ENCODE measurements at regions not wholly inside any gene's neighbourhood (a gene's known extent, or its start where the extent isn't known, plus 50 kb on each side); places are given as distances from the start of the nearest gene placed in this dataset.

- DNase-seq (ENCODE audit: low read depth in 4 of 4, low spot score in 2 of 4) = no peak
These were observed 114.2 kb downstream of the ZNF621 start for GRCh38 chr3:40639006-40639405.

GRCh38 chr3:40642812-40643211 lies 118.1 kb downstream of the ZNF621 start:
- DNase-seq (ENCODE audit: low read depth in 4 of 4, low spot score in 2 of 4) = no peak

- no peak for DNase-seq (ENCODE audit: low read depth in 4 of 4, low spot score in 2 of 4)
These were observed 121.1 kb downstream of the ZNF621 start for GRCh38 chr3:40645883-40646282.

- no peak for DNase-seq (ENCODE audit: low read depth in 4 of 4, low spot score in 2 of 4)
These were observed 124.6 kb downstream of the ZNF621 start for GRCh38 chr3:40649346-40649745.

GRCh38 chr3:40652072-40652471 lies 127.3 kb downstream of the ZNF621 start:
- no peak for DNase-seq (ENCODE audit: low read depth in 4 of 4, low spot score in 2 of 4)

GRCh38 chr3:40653001-40653400 lies 128.2 kb downstream of the ZNF621 start:
- DNase-seq (ENCODE audit: low read depth in 4 of 4, low spot score in 2 of 4) = no peak

GRCh38 chr3:40653878-40654277 lies 129.1 kb downstream of the ZNF621 start:
- no peak for DNase-seq (ENCODE audit: low read depth in 4 of 4, low spot score in 2 of 4)

- no peak for DNase-seq (ENCODE audit: low read depth in 4 of 4, low spot score in 2 of 4)
These were observed 130.8 kb downstream of the ZNF621 start for GRCh38 chr3:40655551-40655950.

- no peak for DNase-seq (ENCODE audit: low read depth in 4 of 4, low spot score in 2 of 4)
These were observed 132.9 kb downstream of the ZNF621 start for GRCh38 chr3:40657623-40658022.

GRCh38 chr3:40658305-40658704 lies 133.5 kb downstream of the ZNF621 start:
- DNase-seq (ENCODE audit: low read depth in 4 of 4, low spot score in 2 of 4) = no peak

GRCh38 chr3:40660554-40660953 lies 135.8 kb downstream of the ZNF621 start:
- DNase-seq (ENCODE audit: low read depth in 4 of 4, low spot score in 2 of 4) = no peak

- no peak for DNase-seq (ENCODE audit: low read depth in 4 of 4, low spot score in 2 of 4)
These were observed 136.5 kb downstream of the ZNF621 start for GRCh38 chr3:40661284-40661683.

- no peak for DNase-seq (ENCODE audit: low read depth in 4 of 4, low spot score in 2 of 4)
These were observed 138.5 kb downstream of the ZNF621 start for GRCh38 chr3:40663280-40663679.

- DNase-seq (ENCODE audit: low read depth in 4 of 4, low spot score in 2 of 4) = no peak
These were observed 144.4 kb downstream of the ZNF621 start for GRCh38 chr3:40669176-40669575.

- DNase-seq (ENCODE audit: low read depth in 4 of 4, low spot score in 2 of 4) = no peak
These were observed 148.1 kb downstream of the ZNF621 start for GRCh38 chr3:40672861-40673260.

GRCh38 chr3:40677321-40677720 lies 152.6 kb downstream of the ZNF621 start:
- no peak for DNase-seq (ENCODE audit: low read depth in 4 of 4, low spot score in 2 of 4)

- no peak for DNase-seq (ENCODE audit: low read depth in 4 of 4, low spot score in 2 of 4)
These were observed 153.0 kb downstream of the ZNF621 start for GRCh38 chr3:40677749-40678148.

- DNase-seq (ENCODE audit: low read depth in 4 of 4, low spot score in 2 of 4) = no peak
These were observed 154.5 kb downstream of the ZNF621 start for GRCh38 chr3:40679290-40679689.

- DNase-seq (ENCODE audit: low read depth in 4 of 4, low spot score in 2 of 4) = no peak
These were observed 156.2 kb downstream of the ZNF621 start for GRCh38 chr3:40680685-40681657.

- DNase-seq (ENCODE audit: low read depth in 4 of 4, low spot score in 2 of 4) = no peak
These were observed 156.9 kb downstream of the ZNF621 start for GRCh38 chr3:40681658-40682055.

- no peak for DNase-seq (ENCODE audit: low read depth in 4 of 4, low spot score in 2 of 4)
These were observed 165.1 kb downstream of the ZNF621 start for GRCh38 chr3:40689837-40690236.

GRCh38 chr3:40690749-40691451 lies 166.1 kb downstream of the ZNF621 start:
- peak in 1 of 4 donors; percentile 20 for DNase-seq (ENCODE audit: low read depth in 4 of 4, low spot score in 2 of 4)

Measured in left renal cortex interstitium (tissue), 4 donors.